Neuron (in vitro differentiated cells): ENCODE measurements at regions not wholly inside any gene's neighbourhood (a gene's known extent, or its start where the extent isn't known, plus 50 kb on each side); places are given as distances from the start of the nearest gene placed in this dataset.
"Not testable (repeated sequence)": the region's sequence is repeated elsewhere in the genome, so short reads cannot be mapped to it uniquely, and the experiment has no call there.

Experiments used
- H2AFZ ChIP-seq: one replicate; pipeline ENCODE4 v1.6.1; 2013; ENCODE audit warnings: low read depth, mild to moderate bottlenecking, inconsistent platforms, low read length, moderate library complexity
- H3K27me3 ChIP-seq: one replicate; pipeline ENCODE4 v1.6.1; 2013; ENCODE audit warnings: low read length; ENCODE audit not compliant: insufficient read depth
- H3K36me3 ChIP-seq: one replicate; pipeline ENCODE4 v1.6.1; 2013; ENCODE audit warnings: low read length; ENCODE audit not compliant: insufficient read depth
- H3K4me1 ChIP-seq: one replicate; pipeline ENCODE4 v1.6.1; 2013; ENCODE audit warnings: low read length; ENCODE audit not compliant: insufficient read depth
- H3K4me3 ChIP-seq: 2 replicates; pipeline ENCODE4 v1.5.1; 2013; ENCODE audit warnings: mild to moderate bottlenecking, low read length, moderate library complexity
- H3K9me3 ChIP-seq: one replicate; pipeline ENCODE4 v1.6.1; 2013; ENCODE audit warnings: low read length

GRCh38 chr1:221594576-221594975, 147.3 kb downstream of the DUSP10 start:
- no peak overlapping the region for H3K4me3 ChIP-seq
- H3K4me1 ChIP-seq: no peaks in the 10 kb centered on the region
- no peaks in the 10 kb centered on the region for H3K36me3 ChIP-seq
- no peaks in the 10 kb centered on the region for H3K9me3 ChIP-seq
- H2AFZ ChIP-seq: no peak overlapping the region
- H3K27me3 ChIP-seq: no peaks in the 10 kb centered on the region

- Histone ChIP-seq H3K4me3 (no peak overlapping the region), H3K4me1 (no peaks in the 10 kb centered on the region), H3K9me3 (no peaks in the 10 kb centered on the region), H2AFZ (no peak overlapping the region), H3K27me3 (no peaks in the 10 kb centered on the region), H3K36me3 (no peaks in the 10 kb centered on the region)
Measured at GRCh38 chr1:221598122-221598521, 143.8 kb downstream of the DUSP10 start.

GRCh38 chr1:221601166-221601565, 140.7 kb downstream of the DUSP10 start:
- Histone ChIP-seq H3K4me1 (no peaks in the 10 kb centered on the region), H3K4me3 (no peak overlapping the region), H3K9me3 (no peaks in the 10 kb centered on the region), H2AFZ (no peak overlapping the region), H3K36me3 (no peaks in the 10 kb centered on the region), H3K27me3 (no peaks in the 10 kb centered on the region)

- Histone ChIP-seq H3K9me3 (no peaks in the 10 kb centered on the region), H3K36me3 (no peaks in the 10 kb centered on the region), H3K27me3 (no peaks in the 10 kb centered on the region), H3K4me3 (no peak overlapping the region), H2AFZ (no peak overlapping the region), H3K4me1 (no peaks in the 10 kb centered on the region)
Measured at GRCh38 chr1:221602830-221603229, 139.1 kb downstream of the DUSP10 start.

GRCh38 chr1:221604390-221604789, 137.5 kb downstream of the DUSP10 start:
- not testable (repeated sequence) for H3K4me3 ChIP-seq, H3K36me3 ChIP-seq, H2AFZ ChIP-seq, H3K4me1 ChIP-seq, H3K9me3 ChIP-seq, H3K27me3 ChIP-seq

GRCh38 chr1:221604948-221605347, 136.9 kb downstream of the DUSP10 start:
- no peaks in the 10 kb centered on the region for H3K27me3 ChIP-seq
- no peaks in the 10 kb centered on the region for H3K4me1 ChIP-seq
- H3K9me3 ChIP-seq: no peaks in the 10 kb centered on the region
- no peaks in the 10 kb centered on the region for H3K36me3 ChIP-seq
- H3K4me3 ChIP-seq: no peak overlapping the region
- no peak overlapping the region for H2AFZ ChIP-seq

- Histone ChIP-seq H3K9me3 (no peaks in the 10 kb centered on the region), H3K4me1 (no peaks in the 10 kb centered on the region), H2AFZ (no peak overlapping the region), H3K36me3 (no peaks in the 10 kb centered on the region), H3K27me3 (no peaks in the 10 kb centered on the region), H3K4me3 (no peak overlapping the region)
Measured at GRCh38 chr1:221605569-221605968, 136.3 kb downstream of the DUSP10 start.

- H3K4me3 ChIP-seq: no peak overlapping the region
Measured at GRCh38 chr1:221606256-221606655, 135.6 kb downstream of the DUSP10 start.

GRCh38 chr1:221608835-221609320, 133.0 kb downstream of the DUSP10 start:
- Histone ChIP-seq H3K9me3 (no peaks in the 10 kb centered on the region), H3K4me3 (no peak overlapping the region), H3K27me3 (no peaks in the 10 kb centered on the region)

More at GRCh38 chr1:221606256-221606655, 135.6 kb downstream of the DUSP10 start:
- Histone ChIP-seq H3K9me3 (no peaks in the 10 kb centered on the region), H3K4me1 (no peaks in the 10 kb centered on the region), H2AFZ (no peak overlapping the region), H3K27me3 (no peaks in the 10 kb centered on the region), H3K36me3 (no peaks in the 10 kb centered on the region)

GRCh38 chr1:221611656-221612046, 130.2 kb downstream of the DUSP10 start:
- no peaks in the 10 kb centered on the region for H3K4me1 ChIP-seq
- no peaks in the 10 kb centered on the region for H3K9me3 ChIP-seq
- no peaks in the 10 kb centered on the region for H3K27me3 ChIP-seq
- H3K36me3 ChIP-seq: no peaks in the 10 kb centered on the region
- H3K4me3 ChIP-seq: no peak overlapping the region
- no peak overlapping the region for H2AFZ ChIP-seq

More at GRCh38 chr1:221608835-221609320, 133.0 kb downstream of the DUSP10 start:
- Histone ChIP-seq H3K36me3 (no peaks in the 10 kb centered on the region), H2AFZ (no peak overlapping the region), H3K4me1 (no peaks in the 10 kb centered on the region)

GRCh38 chr1:221612047-221612777, 129.7 kb downstream of the DUSP10 start:
- Histone ChIP-seq H3K4me1 (no peaks in the 10 kb centered on the region), H3K4me3 (no peak overlapping the region), H3K9me3 (no peaks in the 10 kb centered on the region), H2AFZ (no peak overlapping the region), H3K27me3 (no peaks in the 10 kb centered on the region), H3K36me3 (no peaks in the 10 kb centered on the region)

GRCh38 chr1:221620437-221621384, 121.2 kb downstream of the DUSP10 start:
- Histone ChIP-seq H3K4me3 (no peak overlapping the region), H3K9me3 (no peaks in the 10 kb centered on the region), H3K36me3 (no peaks in the 10 kb centered on the region), H3K27me3 (no peaks in the 10 kb centered on the region), H2AFZ (no peak overlapping the region), H3K4me1 (no peaks in the 10 kb centered on the region)

- Histone ChIP-seq H3K4me1 (no peaks in the 10 kb centered on the region), H3K36me3 (no peaks in the 10 kb centered on the region), H2AFZ (no peak overlapping the region), H3K4me3 (no peak overlapping the region), H3K27me3 (no peaks in the 10 kb centered on the region), H3K9me3 (no peaks in the 10 kb centered on the region)
Measured at GRCh38 chr1:221621683-221622082, 120.2 kb downstream of the DUSP10 start.
